HG02943 (cell line): ENCODE measurements at regions not wholly inside any gene's neighbourhood (a gene's known extent, or its start where the extent isn't known, plus 50 kb on each side); places are given as distances from the start of the nearest gene placed in this dataset.
"Not testable (repeated sequence)": the region's sequence is repeated elsewhere in the genome, so short reads cannot be mapped to it uniquely, and the experiment has no call there.

Source experiments
- ATAC-seq: cut with Tn5 transposase; IDR thresholded peaks from one replicate; pipeline ENCODE4 v1.9.1; 2021; ENCODE audit warnings: mild to moderate bottlenecking, low read depth, moderate library complexity; ENCODE audit not compliant: unreplicated experiment

DNA sequence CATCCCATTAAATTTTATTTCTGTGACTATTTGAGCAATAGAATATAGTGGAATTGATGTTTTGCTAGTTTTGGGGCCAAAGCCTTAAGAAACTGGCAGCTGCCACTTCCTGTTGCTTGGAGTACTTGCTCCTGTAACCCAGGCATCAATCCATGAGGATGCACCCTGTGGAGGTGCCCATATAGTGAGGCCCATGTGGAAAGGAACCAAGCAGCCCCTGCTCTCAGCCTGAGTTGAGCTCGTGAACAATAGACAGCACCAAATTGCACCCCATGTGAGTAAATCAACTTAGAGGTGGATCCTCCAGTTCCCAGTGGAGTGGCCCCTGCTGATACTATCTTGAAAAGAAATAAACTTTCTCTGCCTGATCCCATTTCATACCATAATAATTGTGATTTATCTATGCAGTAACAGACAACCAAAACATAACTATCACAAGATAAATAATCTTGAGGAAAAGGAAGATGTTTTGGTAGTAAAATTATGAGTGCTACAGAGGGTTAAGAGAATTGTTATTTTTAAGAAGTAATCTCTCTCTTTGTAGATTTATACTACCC, 481.9 kb downstream of the TBC1D32 start:
- ATAC-seq = no peak

DNA sequence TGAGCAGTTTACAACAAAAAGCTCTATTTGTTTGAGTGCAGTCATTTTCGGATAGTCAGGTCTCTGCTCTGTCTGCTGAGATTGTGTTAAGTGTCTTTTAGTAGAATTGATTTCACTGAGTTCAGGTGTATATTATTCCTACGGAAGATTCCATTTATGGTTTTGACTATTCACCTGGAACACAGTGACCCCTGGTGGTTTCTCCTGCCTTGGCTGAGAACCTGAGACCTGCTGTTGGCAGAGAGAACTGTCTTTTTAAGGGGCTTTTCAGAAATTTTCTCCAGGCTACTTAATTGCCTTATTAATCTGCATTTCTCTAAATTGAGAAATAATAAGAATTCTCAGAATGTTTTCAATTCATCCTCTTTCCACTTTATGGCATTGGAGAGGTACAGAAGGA, 508.0 kb downstream of the TBC1D32 start:
- ATAC-seq = no peak

DNA sequence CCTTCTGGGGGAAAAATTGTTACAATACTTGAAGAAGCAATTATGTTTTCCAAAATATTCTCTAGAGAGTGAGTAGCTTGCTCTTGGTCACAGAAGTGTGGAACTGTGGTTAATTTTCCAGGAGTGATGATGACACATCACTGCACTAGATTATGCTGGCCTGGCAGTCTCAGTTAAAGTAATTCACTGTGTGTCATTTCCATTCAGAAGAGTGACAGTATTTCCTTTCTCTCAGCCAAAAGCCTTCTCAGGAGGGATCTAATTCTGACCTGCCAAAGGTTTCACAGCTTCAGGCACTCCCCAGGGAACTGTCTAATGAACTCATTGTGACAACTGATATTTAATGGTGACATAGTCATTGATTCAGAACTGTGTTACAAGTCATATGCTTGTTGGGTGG, 517.5 kb downstream of the TBC1D32 start:
- ATAC-seq = no peak

- ATAC-seq = no peak
These were observed 529.0 kb downstream of the TBC1D32 start for GRCh38 chr6:120805276-120805675.

DNA sequence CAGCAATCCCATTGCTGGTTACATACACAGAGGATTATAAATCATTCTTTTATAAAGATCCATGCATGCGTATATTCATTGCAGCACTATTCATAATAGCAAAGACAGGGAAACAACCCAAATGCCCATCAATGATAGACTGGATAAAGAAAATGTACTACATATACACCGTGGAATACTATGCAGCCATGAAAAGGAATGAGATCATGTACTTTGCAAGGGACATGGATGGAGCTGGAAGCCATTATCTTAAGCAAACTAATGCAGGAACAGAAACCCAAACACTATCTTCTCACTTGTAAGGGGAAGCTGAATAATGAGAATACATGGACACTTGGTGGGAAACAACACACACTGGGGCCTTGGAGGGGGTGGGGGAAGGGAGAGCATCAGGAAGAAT, 529.7 kb downstream of the TBC1D32 start:
- no peak for ATAC-seq

GRCh38 chr6:120786682-120787081, 547.6 kb downstream of the TBC1D32 start:
- no peak for ATAC-seq

DNA sequence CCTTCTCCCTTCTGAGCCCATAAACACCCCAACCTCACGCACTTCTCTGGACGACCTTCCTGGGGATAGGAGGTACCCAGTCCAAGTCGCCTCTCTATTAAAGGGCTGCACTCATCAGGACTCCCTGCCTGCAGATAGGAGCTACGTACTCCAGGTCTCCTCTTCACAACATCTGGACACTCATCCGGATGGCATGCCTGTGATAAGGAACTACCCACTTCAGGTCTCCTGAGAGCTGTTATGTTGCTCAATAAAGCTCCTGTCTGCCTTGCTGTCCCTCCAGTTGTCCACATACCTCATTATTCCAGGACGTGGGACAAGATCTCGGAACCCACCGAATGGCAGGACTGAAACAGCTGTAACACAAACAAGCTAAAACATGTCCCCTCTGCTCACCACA, 548.0 kb downstream of the TBC1D32 start:
- ATAC-seq = no peak

- no peak for ATAC-seq
These were observed 548.7 kb downstream of the TBC1D32 start for GRCh38 chr6:120785459-120786086.

GRCh38 chr6:120779441-120779840, 554.8 kb downstream of the TBC1D32 start:
- no peak for ATAC-seq

GRCh38 chr6:120775698-120776097, 558.6 kb downstream of the TBC1D32 start:
- ATAC-seq = no peak

DNA sequence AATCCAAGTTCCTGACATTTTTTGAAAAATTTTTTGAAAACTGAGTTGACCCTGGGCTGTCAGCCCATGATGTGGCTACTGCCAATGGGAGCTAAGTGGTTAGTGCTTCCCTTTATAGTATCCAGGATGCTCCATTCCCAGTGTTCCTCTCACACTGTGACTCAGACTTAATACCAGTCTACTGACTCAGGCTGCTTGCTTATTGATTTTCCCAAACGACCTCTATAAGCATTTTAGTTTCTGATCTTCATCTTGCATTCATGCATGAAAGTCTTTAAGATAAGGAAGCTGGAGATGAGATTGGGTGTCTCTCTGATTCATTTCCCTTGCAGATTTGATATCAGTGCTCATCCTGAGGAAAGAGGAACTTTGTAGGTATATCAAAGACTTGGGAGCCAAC, 560.0 kb downstream of the TBC1D32 start:
- ATAC-seq = no peak

DNA sequence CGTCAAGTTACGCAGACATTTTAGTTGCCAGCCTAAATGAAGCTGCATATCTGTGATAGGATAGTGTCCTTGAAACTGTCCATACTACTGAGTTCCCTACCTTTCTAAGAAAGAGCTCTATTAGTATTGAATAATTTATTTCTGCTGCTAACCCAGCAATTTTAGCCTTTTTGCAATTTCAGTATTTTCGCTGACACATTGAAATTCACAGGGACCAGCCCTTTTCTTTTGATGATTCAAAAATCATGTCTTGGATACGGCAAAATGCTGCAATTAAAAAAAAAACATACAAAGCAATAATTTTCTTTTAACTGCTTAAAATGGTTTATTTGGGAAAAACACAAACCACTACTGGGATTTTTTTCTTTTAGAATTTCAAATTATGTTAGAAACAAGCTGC, 563.3 kb downstream of the TBC1D32 start:
- ATAC-seq = no peak

DNA sequence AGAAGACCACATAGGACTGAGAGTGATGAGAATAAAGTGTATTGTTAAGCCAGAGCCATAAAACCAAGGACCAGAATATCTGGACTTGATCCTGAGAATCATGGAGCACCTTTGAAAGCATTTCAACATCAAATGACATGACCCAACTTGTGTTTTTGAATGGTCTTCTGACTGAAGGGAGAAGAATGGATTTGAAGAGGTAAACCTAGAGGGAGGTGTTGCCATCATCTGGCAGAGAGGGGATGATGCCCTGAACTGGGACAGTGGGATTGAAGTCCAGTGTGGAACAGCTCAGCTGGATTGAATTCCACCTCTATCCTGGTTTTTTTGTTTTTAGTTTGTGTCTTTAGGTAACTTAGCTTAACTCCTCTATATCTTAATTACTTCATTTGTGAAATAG, 570.0 kb downstream of the TBC1D32 start:
- no peak for ATAC-seq

DNA sequence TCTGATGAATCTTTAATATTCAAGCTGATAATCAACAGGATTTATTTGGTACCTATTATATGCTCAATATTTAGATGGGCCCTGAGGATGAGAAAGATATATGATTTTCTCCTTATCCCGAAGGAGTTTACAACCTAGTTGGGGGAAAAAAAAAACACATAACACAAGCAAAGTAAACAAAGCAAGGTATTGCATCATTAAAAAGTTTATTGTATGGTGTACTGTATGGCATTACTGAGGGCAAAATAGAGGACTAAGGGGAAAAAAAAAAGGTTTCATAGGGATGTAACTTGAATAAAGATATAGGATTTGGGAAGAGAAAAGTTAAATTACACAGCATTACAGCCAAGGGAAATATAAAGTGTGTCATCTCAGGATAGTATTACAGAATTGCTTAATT, 574.7 kb downstream of the TBC1D32 start:
- no peak for ATAC-seq

DNA sequence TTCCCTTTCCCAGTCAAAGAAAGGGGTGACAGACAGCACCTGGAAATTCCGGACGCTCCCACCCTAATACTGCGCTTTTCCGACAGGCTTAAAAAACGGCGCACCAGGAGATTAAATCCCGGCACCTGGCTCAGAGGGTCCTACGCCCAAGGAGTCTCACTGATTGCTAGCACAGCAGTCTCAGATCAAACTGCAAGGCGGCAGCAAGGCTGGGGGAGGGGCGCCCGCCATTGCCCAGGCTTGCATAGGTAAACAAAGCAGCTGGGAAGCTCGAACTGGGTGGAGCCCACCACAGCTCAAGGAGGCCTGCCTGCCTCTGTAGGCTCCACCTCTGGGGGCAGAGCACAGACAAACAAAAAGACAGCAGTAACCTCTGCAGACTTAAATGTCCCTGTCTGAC, 585.7 kb downstream of the TBC1D32 start:
- not testable (repeated sequence) for ATAC-seq

- no peak for ATAC-seq
These were observed 597.5 kb downstream of the TBC1D32 start for GRCh38 chr6:120736740-120737139.

GRCh38 chr6:120735641-120736040, 598.6 kb downstream of the TBC1D32 start:
- ATAC-seq = no peak

GRCh38 chr6:120711255-120711654, 623.0 kb downstream of the TBC1D32 start:
- ATAC-seq = no peak

DNA sequence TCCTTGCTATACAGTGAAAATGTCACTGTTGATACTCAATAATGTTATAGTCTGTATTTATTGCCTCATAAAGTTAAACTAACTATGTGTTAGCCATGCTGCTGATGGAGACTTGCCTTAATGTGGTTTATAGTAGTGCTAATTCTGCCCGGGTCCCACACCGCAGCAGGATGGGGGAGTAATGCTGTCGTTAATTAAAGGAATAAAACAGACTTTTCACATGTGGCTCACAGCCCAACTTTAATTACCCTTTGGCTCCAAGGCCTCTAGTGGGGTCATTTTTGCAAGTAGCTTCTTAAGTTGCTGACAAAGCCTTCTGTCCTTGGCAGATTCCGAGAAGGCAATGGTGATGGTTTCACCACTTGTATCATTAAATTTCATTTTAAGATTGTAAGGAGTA, 634.3 kb downstream of the TBC1D32 start:
- ATAC-seq = no peak

DNA sequence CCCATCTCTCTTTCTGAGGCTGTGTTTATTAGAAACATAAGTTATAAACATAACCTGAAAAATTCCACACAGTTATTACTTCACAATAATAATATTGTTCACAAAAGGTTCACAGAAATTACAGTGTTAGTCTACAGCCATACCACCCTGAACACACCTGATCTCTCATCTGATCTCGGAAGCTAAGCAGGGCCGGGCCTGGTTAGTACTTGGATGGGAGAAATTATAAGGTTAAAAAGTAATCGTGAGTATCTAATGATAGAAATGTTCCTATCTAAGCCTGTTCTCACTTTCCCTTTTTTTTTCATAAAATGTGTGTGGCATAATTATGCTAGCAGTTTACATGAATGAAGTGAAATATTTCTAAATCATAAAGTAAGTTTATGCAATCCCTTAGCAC, 647.8 kb downstream of the TBC1D32 start:
- ATAC-seq = no peak

GRCh38 chr6:120682145-120682544, 652.1 kb downstream of the TBC1D32 start:
- ATAC-seq = no peak

- no peak for ATAC-seq
These were observed 653.1 kb downstream of the TBC1D32 start for GRCh38 chr6:120681204-120681603.

GRCh38 chr6:120675886-120676285, 658.4 kb downstream of the TBC1D32 start:
- no peak for ATAC-seq
